PFSK-1 (cell line): ENCODE measurements at regions not wholly inside any gene's neighbourhood (a gene's known extent, or its start where the extent isn't known, plus 50 kb on each side); places are given as distances from the start of the nearest gene placed in this dataset.

Experiments used
- POLR2AphosphoS5 ChIP-seq: IDR thresholded peaks from 2 replicates; pipeline ENCODE4 v1.6.1; 2012; ENCODE audit warnings: low read depth, mild to moderate bottlenecking, control low read depth, low read length, moderate library complexity
- SIN3A ChIP-seq: IDR thresholded peaks from 2 replicates; pipeline ENCODE4 v1.6.1; 2012; ENCODE audit warnings: mild to moderate bottlenecking, low read length, moderate library complexity, borderline replicate concordance; ENCODE audit not compliant: insufficient read depth
- TAF1 ChIP-seq: IDR thresholded peaks from 2 replicates; pipeline ENCODE4 v1.6.1; 2012; ENCODE audit warnings: low read length, control low read depth, borderline replicate concordance; ENCODE audit not compliant: insufficient read depth

DNA sequence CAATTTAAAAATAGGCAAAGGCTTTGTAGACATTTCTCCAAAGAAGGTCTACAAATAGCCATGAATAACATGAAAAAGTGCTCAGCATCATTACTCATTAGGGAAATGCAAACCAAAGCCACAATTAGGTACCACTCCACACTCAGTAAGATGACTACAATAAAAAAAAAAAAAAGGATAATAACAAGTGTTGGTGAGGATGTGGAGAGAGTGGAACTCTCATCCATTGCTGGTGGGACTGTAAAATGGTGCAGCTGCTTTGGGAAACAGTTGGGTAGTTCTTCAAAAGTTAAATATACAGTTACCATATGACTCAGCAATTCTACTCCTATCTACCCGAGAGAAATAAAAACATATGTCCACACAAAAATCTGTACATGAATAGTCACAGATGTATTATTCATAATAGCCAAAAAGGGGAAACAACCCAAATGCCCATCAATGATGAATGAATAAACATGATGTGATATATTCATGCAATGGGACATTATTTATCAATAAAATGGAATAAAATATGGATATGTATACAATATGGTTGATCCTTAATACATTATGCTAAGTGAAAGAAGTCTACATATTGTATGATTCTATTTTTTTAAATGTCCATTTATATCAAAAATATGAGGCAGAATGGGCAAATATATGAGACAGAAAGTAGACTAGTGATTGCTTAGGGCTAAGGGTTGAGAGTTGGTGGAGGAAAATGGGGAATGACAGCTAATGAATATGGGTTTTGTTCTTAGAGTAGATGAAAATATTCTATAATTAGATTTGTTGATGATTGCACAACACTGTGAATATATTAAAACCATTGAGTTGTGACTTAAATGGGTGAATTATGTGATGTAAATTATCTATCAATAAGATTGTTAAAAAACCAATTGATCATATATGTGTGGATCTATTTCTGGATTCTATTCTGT, 66.1 kb upstream of the SMAD3 start:
- TF ChIP-seq TAF1 (no peak), POLR2AphosphoS5 (no peak), SIN3A (no peak)
